HCT116 (cell line): ENCODE measurements at regions not wholly inside any gene's neighbourhood (a gene's known extent, or its start where the extent isn't known, plus 50 kb on each side); places are given as distances from the start of the nearest gene placed in this dataset.

Experiments
- ATAC-seq: fragments of 200-7000 bp; cut with Tn5 transposase; 2 replicates; pipeline ENCODE4 v1.9.1; 2020; ENCODE audit warnings: mild to moderate bottlenecking, moderate library complexity
- BruUV-seq: library from RNA; stranded (reverse); fragments of 400-500 nt; replicated peaks from 2 replicates; lab custom pipeline; 2021; lab: Mats Ljungman, UMichigan
- CTCF ChIA-PET: fragments of 300-600 bp; sonication (Branson Sonifier 250); formaldehyde crosslinking; loops from one replicate; lab custom pipeline; 2021; ENCODE audit warnings: antibody characterized with exemption; lab: Charles Lee
- POLR2A ChIA-PET: fragments of 300-600, 350-600 bp; sonication (Branson Sonifier 250); formaldehyde crosslinking; loops from one replicate; lab custom pipeline; 2021; ENCODE audit warnings: antibody characterized with exemption; lab: Charles Lee
- RAD21 ChIA-PET, 2 experiments: fragments of 300-600 bp; sonication (Branson Sonifier 250); formaldehyde crosslinking; loops; one replicate each; lab custom pipeline; 2023; ENCODE audit warnings: low total read pairs in 2 of 2; ENCODE audit not compliant: uncharacterized antibody in 2 of 2, unreplicated experiment in 2 of 2, low non-redundant PET in 1 of 2; lab: Charles Lee
- DNase-seq: peaks from one replicate; pipeline ENCODE4 v3.0.0-alpha.2; 2010; ENCODE audit warnings: low read depth, low spot score
- H2AFZ ChIP-seq: fragments of 200-600 bp; shearing (Covaris generic), sonication (generic); 2 replicates; pipeline ENCODE4 v1.6.1; 2017; ENCODE audit warnings: low read depth, mixed run types, mixed read lengths, antibody characterized with exemption, low read length; ENCODE audit not compliant: poor library complexity, severe bottlenecking
- H3K27ac ChIP-seq: 2 replicates; pipeline ENCODE4 v1.5.1; 2012; ENCODE audit warnings: low read depth, low read length
- H3K27me3 ChIP-seq: fragments of 200-600 bp; sonication (generic); 2 replicates; pipeline ENCODE4 v1.6.1; 2016; ENCODE audit warnings: mixed run types, low read length, mixed read lengths; ENCODE audit not compliant: insufficient read depth
- H3K36me3 ChIP-seq, 2 experiments: fragments of 200-500 bp in 1 of 2; fragments of 200-600 bp in 1 of 2; sonication (Bioruptor generic) in 1 of 2; sonication (generic) in 1 of 2; 2 replicates each; pipeline versions ENCODE4 v1.5.1 to v1.6.1; 2014 to 2016; ENCODE audit warnings: low read length in 2 of 2, inconsistent platforms in 1 of 2, mixed read lengths in 1 of 2, mixed run types in 1 of 2; ENCODE audit not compliant: insufficient read depth in 2 of 2, control insufficient read depth in 1 of 2
- H3K4me1 ChIP-seq, 2 experiments: fragments of 200-600 bp in 1 of 2; sonication (generic) in 1 of 2; 2 replicates each; pipeline versions ENCODE4 v1.5.1 to v1.6.1; 2012 to 2017; ENCODE audit warnings: low read length in 2 of 2, inconsistent platforms in 1 of 2, mild to moderate bottlenecking in 1 of 2, mixed read lengths in 1 of 2, mixed run types in 1 of 2, moderate library complexity in 1 of 2; ENCODE audit not compliant: insufficient read depth in 2 of 2, control insufficient read depth in 1 of 2
- H3K4me2 ChIP-seq: fragments of 200-600 bp; sonication (generic); 2 replicates; pipeline ENCODE4 v1.6.1; 2017; ENCODE audit warnings: mixed run types, low read length, mixed read lengths
- H3K4me3 ChIP-seq, 2 experiments: fragments of 200-600 bp in 1 of 2; sonication (generic) in 1 of 2; replicated peaks in 1 of 2; 2 replicates each; pipeline ENCODE4 v1.5.1; 2011 to 2016; ENCODE audit warnings: low read length in 2 of 2, control low read depth in 1 of 2, low read depth in 1 of 2, mild to moderate bottlenecking in 1 of 2, mixed read lengths in 1 of 2, mixed run types in 1 of 2
- H3K79me2 ChIP-seq: fragments of 200-600 bp; sonication (generic); 2 replicates; pipeline ENCODE4 v1.6.1; 2017; ENCODE audit warnings: mild to moderate bottlenecking, mixed run types, low read length, moderate library complexity, mixed read lengths; ENCODE audit not compliant: insufficient read depth
- H3K9ac ChIP-seq: fragments of 200-600 bp; sonication (generic); 2 replicates; pipeline ENCODE4 v1.6.1; 2016; ENCODE audit warnings: low read length, mixed read lengths
- H3K9me2 ChIP-seq: fragments of 200-600 bp; sonication (generic), shearing (Covaris generic); 2 replicates; pipeline ENCODE4 v1.6.1; 2017; ENCODE audit warnings: mixed run types, mild to moderate bottlenecking, moderate library complexity; ENCODE audit not compliant: insufficient read depth
- H3K9me3 ChIP-seq, 2 experiments: fragments of 200-500 bp in 1 of 2; fragments of 200-600 bp in 1 of 2; sonication (Bioruptor generic) in 1 of 2; sonication (generic) in 1 of 2; 2 replicates each; pipeline ENCODE4 v1.6.1; 2014 to 2017; ENCODE audit warnings: low read length in 2 of 2, mixed read lengths in 2 of 2, inconsistent platforms in 1 of 2, low read depth in 1 of 2, mild to moderate bottlenecking in 1 of 2, mixed run types in 1 of 2, moderate library complexity in 1 of 2; ENCODE audit not compliant: control insufficient read depth in 1 of 2, insufficient read depth in 1 of 2
- H4K20me1 ChIP-seq: fragments of 200-600 bp; sonication (generic), shearing (Covaris generic); 2 replicates; pipeline ENCODE4 v1.6.1; 2017; ENCODE audit warnings: mixed run types, mild to moderate bottlenecking, moderate library complexity; ENCODE audit not compliant: insufficient read depth
- CEBPB ChIP-seq: IDR thresholded peaks from 2 replicates; pipeline ENCODE4 v1.6.1; 2012; ENCODE audit warnings: low read depth
- ELF1 ChIP-seq: IDR thresholded peaks from 2 replicates; pipeline ENCODE4 v1.6.1; 2012; ENCODE audit warnings: low read depth, borderline replicate concordance
- EZH2 ChIP-seq: fragments of 200-600 bp; sonication (generic); IDR thresholded peaks from 2 replicates; pipeline ENCODE4 v1.6.1; 2017; ENCODE audit warnings: antibody characterized with exemption, mixed run types
- FOSL1 ChIP-seq: IDR thresholded peaks from 2 replicates; pipeline ENCODE4 v1.6.1; 2012; ENCODE audit warnings: low read depth
- POLR2A ChIP-seq: IDR thresholded peaks from 2 replicates; pipeline ENCODE4 v1.7.0; 2011; ENCODE audit warnings: borderline replicate concordance; ENCODE audit not compliant: insufficient read depth, insufficient read length; ENCODE audit errors: extremely low read depth
- POLR2AphosphoS5 ChIP-seq: IDR thresholded peaks from 2 replicates; pipeline ENCODE4 v1.6.1; 2011; ENCODE audit warnings: mild to moderate bottlenecking, low read depth, low read length, moderate library complexity
- RAD21 ChIP-seq: IDR thresholded peaks from 2 replicates; pipeline ENCODE4 v1.6.1; 2012; ENCODE audit warnings: low read depth, mild to moderate bottlenecking
- SIN3A ChIP-seq: IDR thresholded peaks from 2 replicates; pipeline ENCODE4 v1.6.1; 2012; ENCODE audit warnings: low read depth
- SP1 ChIP-seq: IDR thresholded peaks from 2 replicates; pipeline ENCODE4 v1.6.1; 2012; ENCODE audit warnings: low read depth
- TCF7L2 ChIP-seq: IDR thresholded peaks from 2 replicates; pipeline ENCODE4 v1.7.0; 2011; ENCODE audit warnings: borderline replicate concordance, inconsistent platforms; ENCODE audit not compliant: insufficient read depth, insufficient read length; ENCODE audit errors: extremely low read depth
- YY1 ChIP-seq: IDR thresholded peaks from 2 replicates; pipeline ENCODE4 v1.6.1; 2011; ENCODE audit warnings: low read length, low read depth, moderate library complexity, mild to moderate bottlenecking; ENCODE audit not compliant: insufficient replicate concordance; ENCODE audit errors: extremely low read depth
- ZFX ChIP-seq: fragments of 450-650 bp; IDR thresholded peaks from 2 replicates; pipeline ENCODE4 v1.6.1; 2017
- intact Hi-C: fragments of 100-400 bp; cut with micrococcal nuclease; formaldehyde crosslinking; loops from 2 replicates; pipeline ENCODE4 v1.10.0; 2022
- TF ChIP-seq, protein P1 (sequence below): IDR thresholded peaks from 2 replicates; pipeline ENCODE4 v1.6.1; 2012
- TF ChIP-seq, protein P2 (sequence below): IDR thresholded peaks from 2 replicates; pipeline ENCODE4 v1.6.1; 2011; ENCODE audit warnings: mild to moderate bottlenecking, low read length, moderate library complexity; ENCODE audit not compliant: insufficient replicate concordance; ENCODE audit errors: extremely low read depth
- TF ChIP-seq, protein P3 (sequence below): IDR thresholded peaks from 2 replicates; pipeline ENCODE4 v1.6.1; 2012; ENCODE audit warnings: low read depth
- TF ChIP-seq, protein P4 (sequence below), 3 experiments: fragments of 200-600 bp in 1 of 3; sonication (generic) in 1 of 3; IDR thresholded peaks in 2 of 3; conservative IDR thresholded peaks in 1 of 3; 2 replicates each; pipeline ENCODE4 v1.5.1; 2012 to 2017; ENCODE audit warnings: low read depth in 2 of 3, low read length in 2 of 3, antibody characterized with exemption in 1 of 3, borderline replicate concordance in 1 of 3, control low read depth in 1 of 3, mild to moderate bottlenecking in 1 of 3, mixed read lengths in 1 of 3, mixed run types in 1 of 3, moderate library complexity in 1 of 3; ENCODE audit not compliant: insufficient read depth in 1 of 3

DNA sequence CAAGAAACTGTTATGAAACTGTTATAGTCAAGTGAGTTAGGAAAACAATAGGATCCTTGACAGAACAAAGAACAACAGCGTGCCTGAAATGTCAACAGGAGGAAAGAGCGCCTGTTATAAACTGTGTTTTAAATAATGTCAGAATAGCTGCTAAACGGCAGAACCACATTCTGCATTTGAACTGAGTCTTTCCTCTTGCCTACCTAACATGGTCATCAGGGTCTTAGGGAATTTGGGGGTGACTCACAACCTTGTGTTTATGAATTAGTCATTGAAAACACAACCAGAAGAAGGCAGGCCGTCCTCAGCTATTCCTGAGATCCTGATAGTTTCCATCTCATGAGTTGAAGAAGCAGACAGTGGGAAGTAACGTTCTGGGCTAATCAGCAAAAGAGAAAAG lies 222.0 kb upstream of the FN1 start:
- H2AFZ ChIP-seq, result no peak overlapping the region
- ChIA-PET RAD21 (no interaction called here), POLR2A (no interaction called here), CTCF (no interaction called here)
- H3K4me2 ChIP-seq, result no peak overlapping the region
- H3K36me3 ChIP-seq, result no peaks in the 10 kb centered on the region
- H3K27me3 ChIP-seq, result no peaks in the 10 kb centered on the region
- no peak for DNase-seq
- TF ChIP-seq, protein P1, sequence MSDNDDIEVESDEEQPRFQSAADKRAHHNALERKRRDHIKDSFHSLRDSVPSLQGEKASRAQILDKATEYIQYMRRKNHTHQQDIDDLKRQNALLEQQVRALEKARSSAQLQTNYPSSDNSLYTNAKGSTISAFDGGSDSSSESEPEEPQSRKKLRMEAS, result no peak
- TF ChIP-seq, protein P2, sequence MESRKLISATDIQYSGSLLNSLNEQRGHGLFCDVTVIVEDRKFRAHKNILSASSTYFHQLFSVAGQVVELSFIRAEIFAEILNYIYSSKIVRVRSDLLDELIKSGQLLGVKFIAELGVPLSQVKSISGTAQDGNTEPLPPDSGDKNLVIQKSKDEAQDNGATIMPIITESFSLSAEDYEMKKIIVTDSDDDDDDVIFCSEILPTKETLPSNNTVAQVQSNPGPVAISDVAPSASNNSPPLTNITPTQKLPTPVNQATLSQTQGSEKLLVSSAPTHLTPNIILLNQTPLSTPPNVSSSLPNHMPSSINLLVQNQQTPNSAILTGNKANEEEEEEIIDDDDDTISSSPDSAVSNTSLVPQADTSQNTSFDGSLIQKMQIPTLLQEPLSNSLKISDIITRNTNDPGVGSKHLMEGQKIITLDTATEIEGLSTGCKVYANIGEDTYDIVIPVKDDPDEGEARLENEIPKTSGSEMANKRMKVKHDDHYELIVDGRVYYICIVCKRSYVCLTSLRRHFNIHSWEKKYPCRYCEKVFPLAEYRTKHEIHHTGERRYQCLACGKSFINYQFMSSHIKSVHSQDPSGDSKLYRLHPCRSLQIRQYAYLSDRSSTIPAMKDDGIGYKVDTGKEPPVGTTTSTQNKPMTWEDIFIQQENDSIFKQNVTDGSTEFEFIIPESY, result no peak
- no peak for TF ChIP-seq SP1
- no peak for TF ChIP-seq POLR2AphosphoS5
- no peak for TF ChIP-seq FOSL1
- TF ChIP-seq ELF1, result no peak
- TF ChIP-seq TCF7L2, result no peak
- TF ChIP-seq POLR2A, result no peak
- TF ChIP-seq RAD21, result no peak
- TF ChIP-seq ZFX, result no peak
- TF ChIP-seq EZH2, result no peak
- no peak for TF ChIP-seq CEBPB
- TF ChIP-seq SIN3A, result no peak
- TF ChIP-seq YY1, result no peak
- TF ChIP-seq, protein P3, sequence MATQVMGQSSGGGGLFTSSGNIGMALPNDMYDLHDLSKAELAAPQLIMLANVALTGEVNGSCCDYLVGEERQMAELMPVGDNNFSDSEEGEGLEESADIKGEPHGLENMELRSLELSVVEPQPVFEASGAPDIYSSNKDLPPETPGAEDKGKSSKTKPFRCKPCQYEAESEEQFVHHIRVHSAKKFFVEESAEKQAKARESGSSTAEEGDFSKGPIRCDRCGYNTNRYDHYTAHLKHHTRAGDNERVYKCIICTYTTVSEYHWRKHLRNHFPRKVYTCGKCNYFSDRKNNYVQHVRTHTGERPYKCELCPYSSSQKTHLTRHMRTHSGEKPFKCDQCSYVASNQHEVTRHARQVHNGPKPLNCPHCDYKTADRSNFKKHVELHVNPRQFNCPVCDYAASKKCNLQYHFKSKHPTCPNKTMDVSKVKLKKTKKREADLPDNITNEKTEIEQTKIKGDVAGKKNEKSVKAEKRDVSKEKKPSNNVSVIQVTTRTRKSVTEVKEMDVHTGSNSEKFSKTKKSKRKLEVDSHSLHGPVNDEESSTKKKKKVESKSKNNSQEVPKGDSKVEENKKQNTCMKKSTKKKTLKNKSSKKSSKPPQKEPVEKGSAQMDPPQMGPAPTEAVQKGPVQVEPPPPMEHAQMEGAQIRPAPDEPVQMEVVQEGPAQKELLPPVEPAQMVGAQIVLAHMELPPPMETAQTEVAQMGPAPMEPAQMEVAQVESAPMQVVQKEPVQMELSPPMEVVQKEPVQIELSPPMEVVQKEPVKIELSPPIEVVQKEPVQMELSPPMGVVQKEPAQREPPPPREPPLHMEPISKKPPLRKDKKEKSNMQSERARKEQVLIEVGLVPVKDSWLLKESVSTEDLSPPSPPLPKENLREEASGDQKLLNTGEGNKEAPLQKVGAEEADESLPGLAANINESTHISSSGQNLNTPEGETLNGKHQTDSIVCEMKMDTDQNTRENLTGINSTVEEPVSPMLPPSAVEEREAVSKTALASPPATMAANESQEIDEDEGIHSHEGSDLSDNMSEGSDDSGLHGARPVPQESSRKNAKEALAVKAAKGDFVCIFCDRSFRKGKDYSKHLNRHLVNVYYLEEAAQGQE, result no peak
- TF ChIP-seq, protein P4, sequence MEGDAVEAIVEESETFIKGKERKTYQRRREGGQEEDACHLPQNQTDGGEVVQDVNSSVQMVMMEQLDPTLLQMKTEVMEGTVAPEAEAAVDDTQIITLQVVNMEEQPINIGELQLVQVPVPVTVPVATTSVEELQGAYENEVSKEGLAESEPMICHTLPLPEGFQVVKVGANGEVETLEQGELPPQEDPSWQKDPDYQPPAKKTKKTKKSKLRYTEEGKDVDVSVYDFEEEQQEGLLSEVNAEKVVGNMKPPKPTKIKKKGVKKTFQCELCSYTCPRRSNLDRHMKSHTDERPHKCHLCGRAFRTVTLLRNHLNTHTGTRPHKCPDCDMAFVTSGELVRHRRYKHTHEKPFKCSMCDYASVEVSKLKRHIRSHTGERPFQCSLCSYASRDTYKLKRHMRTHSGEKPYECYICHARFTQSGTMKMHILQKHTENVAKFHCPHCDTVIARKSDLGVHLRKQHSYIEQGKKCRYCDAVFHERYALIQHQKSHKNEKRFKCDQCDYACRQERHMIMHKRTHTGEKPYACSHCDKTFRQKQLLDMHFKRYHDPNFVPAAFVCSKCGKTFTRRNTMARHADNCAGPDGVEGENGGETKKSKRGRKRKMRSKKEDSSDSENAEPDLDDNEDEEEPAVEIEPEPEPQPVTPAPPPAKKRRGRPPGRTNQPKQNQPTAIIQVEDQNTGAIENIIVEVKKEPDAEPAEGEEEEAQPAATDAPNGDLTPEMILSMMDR (IDR thresholded peaks at IDR 0.05 in 2 of 3, conservative IDR thresholded peaks at IDR 0.05 in 1 of 3; ENCODE audit: borderline replicate concordance in 1 of 3, insufficient read depth in 1 of 3, low read depth in 2 of 3, low read length in 2 of 3), result no peak
- BruUV-seq, result no TSS peak
- H3K9ac ChIP-seq, result no peak overlapping the region
- no peak for ATAC-seq
- no peak overlapping the region for H3K4me3 ChIP-seq
- H3K9me2 ChIP-seq, result no peaks in the 10 kb centered on the region
- intact Hi-C loops, result no loop called here
- no peaks in the 10 kb centered on the region for H3K4me1 ChIP-seq
- H3K9me3 ChIP-seq, result no peaks in the 10 kb centered on the region
- H4K20me1 ChIP-seq, result no peaks in the 10 kb centered on the region
- H3K27ac ChIP-seq, result no peak overlapping the region
- H3K79me2 ChIP-seq, result no peaks in the 10 kb centered on the region
